Vagina (tissue), 2 donors: ENCODE measurements at regions not wholly inside any gene's neighbourhood (a gene's known extent, or its start where the extent isn't known, plus 50 kb on each side); places are given as distances from the start of the nearest gene placed in this dataset.

ENCODE experiments used
- DNase-seq, 2 donors: peaks; one replicate each; pipeline ENCODE4 v3.0.0-alpha.2; 2017; ENCODE audit errors: extremely low spot score in 2 of 2
- H3K27ac ChIP-seq: fragments of 200-600 bp; sonication (generic); one replicate; pipeline ENCODE4 v1.5.1; 2019
- H3K27me3 ChIP-seq: fragments of 200-600 bp; sonication (generic); one replicate; pipeline ENCODE4 v1.5.1; 2019
- H3K36me3 ChIP-seq, 2 donors: fragments of 200-600 bp; sonication (generic); one replicate each; pipeline ENCODE4 v1.5.1; 2017 to 2019
- H3K4me1 ChIP-seq: fragments of 200-600 bp; sonication (generic); one replicate; pipeline ENCODE4 v1.5.1; 2019
- H3K4me3 ChIP-seq, 2 donors: fragments of 200-600 bp; sonication (generic); 1 replicate in 1 of 2; 2 replicates in 1 of 2; pipeline ENCODE4 v1.5.1; 2016 to 2019
- H3K9me3 ChIP-seq: fragments of 200-600 bp; sonication (generic); one replicate; pipeline ENCODE4 v1.5.1; 2019
- POLR2A ChIP-seq, 2 donors: fragments of 450-650 bp; IDR thresholded peaks; one replicate each; pipeline ENCODE4 v1.6.1; 2017; ENCODE audit warnings: antibody characterized with exemption in 2 of 2, mild to moderate bottlenecking in 2 of 2, moderate library complexity in 2 of 2
- POLR2AphosphoS5 ChIP-seq, 2 donors: sonication (generic); formaldehyde crosslinking; IDR thresholded peaks; one replicate each; pipeline ENCODE4 v1.9.0; 2017; ENCODE audit warnings: antibody characterized with exemption in 2 of 2, mild to moderate bottlenecking in 2 of 2, low read depth in 1 of 2; ENCODE audit not compliant: insufficient read depth in 1 of 2
- intact Hi-C: fragments of 100-400 bp; cut with DNase I; formaldehyde crosslinking; loops from one replicate; pipeline ENCODE4 v1.15.1; 2023
- TF ChIP-seq, protein P1 (sequence below), 3 experiments: fragments of 450-650 bp in 2 of 3; fragments of 200-600 bp in 1 of 3; sonication (generic) in 1 of 3; IDR thresholded peaks; one replicate each; pipeline ENCODE4 v1.5.1; 2017 to 2019; ENCODE audit warnings: antibody characterized with exemption in 3 of 3, mild to moderate bottlenecking in 2 of 3, moderate library complexity in 2 of 3

DNA sequence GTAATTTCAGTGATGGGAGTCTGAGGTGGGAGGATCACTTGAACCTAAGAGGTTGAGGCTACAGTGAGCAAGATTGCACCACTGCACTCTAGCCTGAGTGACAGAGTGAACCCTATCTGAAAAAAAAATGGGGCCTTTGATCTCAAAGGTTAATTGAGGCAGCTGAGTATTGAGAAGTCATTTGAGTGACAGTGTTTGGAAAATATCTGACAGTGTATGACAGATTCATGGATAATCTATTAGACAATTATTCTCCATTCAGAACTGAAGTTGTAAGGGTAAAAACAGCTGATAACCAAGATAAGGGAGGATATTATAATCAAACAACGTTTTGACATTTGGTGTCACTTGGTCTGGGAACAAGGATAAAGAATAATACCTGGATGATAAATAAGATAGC, 50.9 kb upstream of the CD36 start:
- Histone ChIP-seq H3K27ac (no peak overlapping the region), H3K4me3 (no peak overlapping the region), H3K36me3 (no peaks in the 10 kb centered on the region), H3K4me1 (no peaks in the 10 kb centered on the region), H3K9me3 (no peaks in the 10 kb centered on the region), H3K27me3 (no peaks in the 10 kb centered on the region)
- no peak for DNase-seq
- TF ChIP-seq POLR2AphosphoS5 (IDR thresholded peaks at IDR 0.05; ENCODE audit: insufficient read depth in 1 of 2, low read depth in 1 of 2) (no peak), POLR2A (IDR thresholded peaks at IDR 0.05) (no peak)
- TF ChIP-seq, protein P1, sequence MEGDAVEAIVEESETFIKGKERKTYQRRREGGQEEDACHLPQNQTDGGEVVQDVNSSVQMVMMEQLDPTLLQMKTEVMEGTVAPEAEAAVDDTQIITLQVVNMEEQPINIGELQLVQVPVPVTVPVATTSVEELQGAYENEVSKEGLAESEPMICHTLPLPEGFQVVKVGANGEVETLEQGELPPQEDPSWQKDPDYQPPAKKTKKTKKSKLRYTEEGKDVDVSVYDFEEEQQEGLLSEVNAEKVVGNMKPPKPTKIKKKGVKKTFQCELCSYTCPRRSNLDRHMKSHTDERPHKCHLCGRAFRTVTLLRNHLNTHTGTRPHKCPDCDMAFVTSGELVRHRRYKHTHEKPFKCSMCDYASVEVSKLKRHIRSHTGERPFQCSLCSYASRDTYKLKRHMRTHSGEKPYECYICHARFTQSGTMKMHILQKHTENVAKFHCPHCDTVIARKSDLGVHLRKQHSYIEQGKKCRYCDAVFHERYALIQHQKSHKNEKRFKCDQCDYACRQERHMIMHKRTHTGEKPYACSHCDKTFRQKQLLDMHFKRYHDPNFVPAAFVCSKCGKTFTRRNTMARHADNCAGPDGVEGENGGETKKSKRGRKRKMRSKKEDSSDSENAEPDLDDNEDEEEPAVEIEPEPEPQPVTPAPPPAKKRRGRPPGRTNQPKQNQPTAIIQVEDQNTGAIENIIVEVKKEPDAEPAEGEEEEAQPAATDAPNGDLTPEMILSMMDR (IDR thresholded peaks at IDR 0.05) = no peak
- intact Hi-C loops = no loop called here

DNA sequence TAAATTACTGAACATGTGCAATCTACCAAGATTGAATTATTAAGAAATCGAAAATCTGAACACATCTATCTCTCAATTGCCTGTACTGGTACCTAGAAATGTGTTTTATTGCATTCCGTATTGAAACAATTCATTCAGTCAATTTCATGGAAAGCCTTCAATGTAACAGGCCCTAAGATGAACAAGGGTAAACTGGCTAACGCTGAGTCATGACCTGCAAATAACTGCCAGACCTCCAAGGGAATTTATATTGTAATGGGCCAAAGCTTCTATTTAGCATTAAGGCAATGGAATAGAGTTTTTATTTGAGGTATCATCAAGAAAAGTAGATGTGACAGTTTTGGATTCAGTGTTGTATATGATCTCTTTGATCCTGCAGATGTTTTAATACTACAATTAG, 49.9 kb upstream of the CD36 start:
- H3K36me3 ChIP-seq = no peaks in the 10 kb centered on the region
- no peak overlapping the region for H3K27ac ChIP-seq
- intact Hi-C loops = no loop called here
- no peak overlapping the region for H3K4me3 ChIP-seq
- H3K9me3 ChIP-seq = no peaks in the 10 kb centered on the region
- TF ChIP-seq POLR2A (IDR thresholded peaks at IDR 0.05) = no peak
- TF ChIP-seq, protein P1 (IDR thresholded peaks at IDR 0.05) = no peak
- TF ChIP-seq POLR2AphosphoS5 (IDR thresholded peaks at IDR 0.05; ENCODE audit: insufficient read depth in 1 of 2, low read depth in 1 of 2) = no peak
- no peaks in the 10 kb centered on the region for H3K27me3 ChIP-seq
- no peaks in the 10 kb centered on the region for H3K4me1 ChIP-seq
- no peak for DNase-seq
